ENCODE measurements at regions not wholly inside any gene's neighbourhood (a gene's known extent, or its start where the extent isn't known, plus 50 kb on each side); places are given as distances from the start of the nearest gene placed in this dataset.

DNA sequence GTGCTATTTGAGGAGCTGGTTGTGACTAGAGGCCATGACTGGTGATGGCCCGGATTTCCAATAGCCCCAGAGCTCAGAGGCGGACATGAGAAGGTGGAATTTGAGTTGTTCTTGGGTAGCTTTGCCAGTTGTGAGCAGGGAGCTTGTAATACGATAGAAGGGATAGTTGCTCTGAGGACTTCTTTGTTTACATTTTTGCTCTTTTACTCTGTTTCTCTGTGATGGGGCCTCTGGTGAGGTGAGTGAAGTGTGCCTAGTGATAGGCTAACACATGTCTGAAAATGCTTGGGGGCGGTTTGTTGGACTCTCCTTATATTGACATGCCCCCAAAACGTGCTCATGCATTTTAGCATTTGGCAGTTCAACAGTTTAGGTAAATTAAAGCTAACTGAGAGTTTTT, 365.1 kb downstream of the DDX10 start:
- Histone ChIP-seq H3K36me3 (ENCODE audit: control insufficient read depth in 1 of 2, insufficient read depth in 2 of 2, low read length in 2 of 2) (no peaks in the 10 kb centered on the region), H2AK5ac (ENCODE audit: low read length) (no peak overlapping the region), H4K12ac (ENCODE audit: low read depth, low read length) (no peak overlapping the region), H3K23ac (ENCODE audit: low read length) (no peak overlapping the region), H3K4me3 (ENCODE audit: low read depth, low read length) (no peak overlapping the region), H3K18ac (ENCODE audit: low read length) (no peak overlapping the region), H3K4me2 (ENCODE audit: low read length) (no peak overlapping the region), H4K91ac (ENCODE audit: low read depth, low read length) (no peak overlapping the region), H3K4ac (ENCODE audit: low read depth, low read length) (no peak overlapping the region), H2BK12ac (ENCODE audit: low read length) (no peak overlapping the region), H2BK120ac (ENCODE audit: insufficient read depth, low read length, poor library complexity) (no peak overlapping the region), H3K27ac (ENCODE audit: low read depth, low read length) (no peak overlapping the region), H3K27me3 (ENCODE audit: insufficient read depth, low read length) (no peaks in the 10 kb centered on the region), H2AFZ (ENCODE audit: insufficient read depth, low read length, poor library complexity) (no peak overlapping the region), H2BK5ac (ENCODE audit: low read depth, low read length, poor library complexity) (no peak overlapping the region), H4K8ac (ENCODE audit: low read depth, low read length) (no peak overlapping the region), H3K9ac (ENCODE audit: low read length) (no peak overlapping the region), H3K79me1 (ENCODE audit: low read length) (no peaks in the 10 kb centered on the region), H3K9me3 (ENCODE audit: insufficient read depth, low read depth, low read length) (no peaks in the 10 kb centered on the region), H3K4me1 (ENCODE audit: control insufficient read depth in 1 of 2, insufficient read depth in 2 of 2, low read length in 2 of 2) (no peaks in the 10 kb centered on the region), H3K79me2 (ENCODE audit: control insufficient read depth, insufficient read depth, low read length, poor library complexity) (no peaks in the 10 kb centered on the region), H3K14ac (ENCODE audit: low read length) (no peak overlapping the region)
- DNase-seq = no peak
- WGBS (ENCODE audit: extremely low coverage, insufficient coverage, insufficient read length) = no CpG with 5 or more reads among the region's 5 CpGs

DNA sequence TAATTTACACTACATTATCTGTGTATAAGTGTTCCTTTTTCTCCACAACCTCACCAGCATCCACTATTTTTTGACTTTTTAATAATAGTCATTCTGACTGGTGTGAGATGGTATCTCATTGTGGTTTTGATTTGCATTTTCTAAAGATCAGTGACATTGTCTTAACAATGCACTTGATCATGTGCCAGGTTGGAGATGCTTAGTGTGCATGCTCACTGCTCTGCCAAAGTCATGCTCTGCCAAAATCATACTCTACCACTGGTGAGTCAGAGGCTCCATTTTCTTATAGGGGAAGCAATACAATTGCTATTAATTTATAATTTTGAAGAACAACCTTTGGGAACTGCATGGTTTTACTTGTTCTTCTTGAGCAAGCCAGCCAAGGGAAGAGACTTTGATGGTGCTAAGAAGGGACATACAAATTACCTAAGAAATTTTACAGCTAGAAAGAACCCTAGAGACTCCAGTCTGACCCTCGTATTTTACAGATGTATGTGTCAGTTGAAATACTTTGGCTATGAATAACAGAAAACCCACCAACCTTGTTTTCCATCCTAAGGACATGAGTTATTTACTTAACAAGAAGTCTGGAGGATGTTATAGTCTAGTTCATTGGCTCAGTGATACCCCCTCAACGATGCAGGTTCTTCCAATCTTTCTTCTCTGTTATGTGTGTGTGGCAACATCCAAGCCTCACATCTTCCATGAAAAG, 368.9 kb downstream of the DDX10 start:
- H3K79me2 ChIP-seq (ENCODE audit: control insufficient read depth, insufficient read depth, low read length, poor library complexity) = no peaks in the 10 kb centered on the region
- no peak overlapping the region for H2AK5ac ChIP-seq (ENCODE audit: low read length)
- no peak overlapping the region for H3K9ac ChIP-seq (ENCODE audit: low read length)
- H2BK12ac ChIP-seq (ENCODE audit: low read length) = no peak overlapping the region
- H4K91ac ChIP-seq (ENCODE audit: low read depth, low read length) = no peak overlapping the region
- H3K23ac ChIP-seq (ENCODE audit: low read length) = no peak overlapping the region
- no peak overlapping the region for H4K8ac ChIP-seq (ENCODE audit: low read depth, low read length)
- WGBS (ENCODE audit: extremely low coverage, insufficient coverage, insufficient read length) = no CpG with 5 or more reads among the region's 2 CpGs
- H3K18ac ChIP-seq (ENCODE audit: low read length) = no peak overlapping the region
- DNase-seq = no peak
- no peak overlapping the region for H2BK5ac ChIP-seq (ENCODE audit: low read depth, low read length, poor library complexity)
- H3K27me3 ChIP-seq (ENCODE audit: insufficient read depth, low read length) = no peaks in the 10 kb centered on the region
- H3K4me3 ChIP-seq (ENCODE audit: low read depth, low read length) = no peak overlapping the region
- H4K12ac ChIP-seq (ENCODE audit: low read depth, low read length) = no peak overlapping the region
- H3K4me2 ChIP-seq (ENCODE audit: low read length) = no peak overlapping the region
- H3K14ac ChIP-seq (ENCODE audit: low read length) = no peak overlapping the region
- no peak overlapping the region for H2BK120ac ChIP-seq (ENCODE audit: insufficient read depth, low read length, poor library complexity)
- H3K4ac ChIP-seq (ENCODE audit: low read depth, low read length) = no peak overlapping the region
- no peak overlapping the region for H3K27ac ChIP-seq (ENCODE audit: low read depth, low read length)
- H3K9me3 ChIP-seq (ENCODE audit: insufficient read depth, low read depth, low read length) = no peaks in the 10 kb centered on the region
- no peak overlapping the region for H2AFZ ChIP-seq (ENCODE audit: insufficient read depth, low read length, poor library complexity)
- H3K36me3 ChIP-seq (ENCODE audit: control insufficient read depth in 1 of 2, insufficient read depth in 2 of 2, low read length in 2 of 2) = no peaks in the 10 kb centered on the region
- H3K79me1 ChIP-seq (ENCODE audit: low read length) = no peaks in the 10 kb centered on the region
- no peaks in the 10 kb centered on the region for H3K4me1 ChIP-seq (ENCODE audit: control insufficient read depth in 1 of 2, insufficient read depth in 2 of 2, low read length in 2 of 2)

DNA sequence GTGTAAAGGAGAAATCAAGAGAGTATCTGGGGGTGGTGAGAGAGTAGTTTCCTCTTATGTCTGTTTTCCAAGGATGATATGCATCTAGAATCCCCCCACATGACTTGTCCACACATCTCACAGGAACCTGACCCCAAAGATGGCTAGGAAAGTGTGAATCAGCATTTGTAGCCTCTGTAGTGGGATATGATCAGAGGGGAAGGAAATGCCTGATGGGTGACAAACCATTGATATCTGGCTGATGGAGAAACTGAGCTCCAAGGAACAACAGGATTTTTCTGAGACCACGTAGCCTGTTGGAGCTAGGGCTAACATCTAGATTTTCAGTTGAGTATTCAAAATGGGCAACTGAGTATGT, 369.4 kb downstream of the DDX10 start:
- Histone ChIP-seq H3K27me3 (ENCODE audit: insufficient read depth, low read length) (no peaks in the 10 kb centered on the region), H2BK12ac (ENCODE audit: low read length) (no peak overlapping the region), H3K23ac (ENCODE audit: low read length) (no peak overlapping the region), H4K12ac (ENCODE audit: low read depth, low read length) (no peak overlapping the region), H4K8ac (ENCODE audit: low read depth, low read length) (no peak overlapping the region), H3K79me1 (ENCODE audit: low read length) (no peaks in the 10 kb centered on the region), H3K27ac (ENCODE audit: low read depth, low read length) (no peak overlapping the region), H2BK120ac (ENCODE audit: insufficient read depth, low read length, poor library complexity) (no peak overlapping the region), H2BK5ac (ENCODE audit: low read depth, low read length, poor library complexity) (no peak overlapping the region), H2AK5ac (ENCODE audit: low read length) (no peak overlapping the region), H2AFZ (ENCODE audit: insufficient read depth, low read length, poor library complexity) (no peak overlapping the region), H3K14ac (ENCODE audit: low read length) (no peak overlapping the region), H3K4me2 (ENCODE audit: low read length) (no peak overlapping the region), H3K18ac (ENCODE audit: low read length) (no peak overlapping the region), H3K4me3 (ENCODE audit: low read depth, low read length) (no peak overlapping the region), H3K36me3 (ENCODE audit: control insufficient read depth in 1 of 2, insufficient read depth in 2 of 2, low read length in 2 of 2) (no peaks in the 10 kb centered on the region), H3K4me1 (ENCODE audit: control insufficient read depth in 1 of 2, insufficient read depth in 2 of 2, low read length in 2 of 2) (no peaks in the 10 kb centered on the region), H3K4ac (ENCODE audit: low read depth, low read length) (no peak overlapping the region), H3K79me2 (ENCODE audit: control insufficient read depth, insufficient read depth, low read length, poor library complexity) (no peaks in the 10 kb centered on the region), H4K91ac (ENCODE audit: low read depth, low read length) (no peak overlapping the region), H3K9ac (ENCODE audit: low read length) (no peak overlapping the region), H3K9me3 (ENCODE audit: insufficient read depth, low read depth, low read length) (no peaks in the 10 kb centered on the region)
- no CpG with 5 or more reads among the region's 1 CpG for WGBS (ENCODE audit: extremely low coverage, insufficient coverage, insufficient read length)
- no peak for DNase-seq

DNA sequence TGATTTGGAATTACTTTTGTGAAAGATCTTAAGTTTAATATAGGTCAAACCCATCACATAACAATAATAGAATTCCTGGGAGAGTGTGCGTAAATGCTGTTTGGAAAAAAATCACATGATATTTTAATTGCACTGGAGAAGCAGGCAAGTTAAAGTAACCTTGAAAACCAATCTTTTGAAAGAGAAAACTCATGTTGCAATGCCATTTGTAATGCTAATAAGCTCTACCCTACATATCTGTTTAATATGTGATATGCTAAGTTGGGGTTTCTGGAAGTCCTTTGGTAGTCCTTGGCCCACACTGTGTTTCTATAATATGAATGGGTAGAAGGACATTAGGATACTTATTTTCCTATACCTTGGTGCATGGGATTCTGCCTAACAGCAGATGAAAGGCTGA, 370.4 kb downstream of the DDX10 start:
- Histone ChIP-seq H2AFZ (ENCODE audit: insufficient read depth, low read length, poor library complexity) (no peak overlapping the region), H3K27ac (ENCODE audit: low read depth, low read length) (no peak overlapping the region), H3K79me2 (ENCODE audit: control insufficient read depth, insufficient read depth, low read length, poor library complexity) (no peaks in the 10 kb centered on the region), H4K91ac (ENCODE audit: low read depth, low read length) (no peak overlapping the region), H3K14ac (ENCODE audit: low read length) (no peak overlapping the region), H3K23ac (ENCODE audit: low read length) (no peak overlapping the region), H3K4me1 (ENCODE audit: control insufficient read depth in 1 of 2, insufficient read depth in 2 of 2, low read length in 2 of 2) (no peaks in the 10 kb centered on the region), H3K4ac (ENCODE audit: low read depth, low read length) (no peak overlapping the region), H3K9ac (ENCODE audit: low read length) (no peak overlapping the region), H3K36me3 (ENCODE audit: control insufficient read depth in 1 of 2, insufficient read depth in 2 of 2, low read length in 2 of 2) (no peaks in the 10 kb centered on the region), H2AK5ac (ENCODE audit: low read length) (no peak overlapping the region), H3K27me3 (ENCODE audit: insufficient read depth, low read length) (no peaks in the 10 kb centered on the region), H3K79me1 (ENCODE audit: low read length) (no peaks in the 10 kb centered on the region), H3K4me2 (ENCODE audit: low read length) (no peak overlapping the region), H2BK12ac (ENCODE audit: low read length) (no peak overlapping the region), H3K9me3 (ENCODE audit: insufficient read depth, low read depth, low read length) (no peaks in the 10 kb centered on the region), H2BK5ac (ENCODE audit: low read depth, low read length, poor library complexity) (no peak overlapping the region), H4K8ac (ENCODE audit: low read depth, low read length) (no peak overlapping the region), H3K4me3 (ENCODE audit: low read depth, low read length) (no peak overlapping the region), H4K12ac (ENCODE audit: low read depth, low read length) (no peak overlapping the region), H3K18ac (ENCODE audit: low read length) (no peak overlapping the region), H2BK120ac (ENCODE audit: insufficient read depth, low read length, poor library complexity) (no peak overlapping the region)
- WGBS (ENCODE audit: extremely low coverage, insufficient coverage, insufficient read length) = no CpG with 5 or more reads among the region's 1 CpG
- DNase-seq = no peak

Data from trophoblast cell (in vitro differentiated cells and primary cell).